HG02588 (cell line): ENCODE measurements at regions not wholly inside any gene's neighbourhood (a gene's known extent, or its start where the extent isn't known, plus 50 kb on each side); places are given as distances from the start of the nearest gene placed in this dataset.
A peak's percentile ranks its signal among the peaks of the same experiment; 100 is the strongest.

Experiments
- ATAC-seq: cut with Tn5 transposase; IDR thresholded peaks from one replicate; pipeline ENCODE4 v1.9.1; 2021; ENCODE audit warnings: mild to moderate bottlenecking, moderate library complexity; ENCODE audit not compliant: unreplicated experiment

DNA sequence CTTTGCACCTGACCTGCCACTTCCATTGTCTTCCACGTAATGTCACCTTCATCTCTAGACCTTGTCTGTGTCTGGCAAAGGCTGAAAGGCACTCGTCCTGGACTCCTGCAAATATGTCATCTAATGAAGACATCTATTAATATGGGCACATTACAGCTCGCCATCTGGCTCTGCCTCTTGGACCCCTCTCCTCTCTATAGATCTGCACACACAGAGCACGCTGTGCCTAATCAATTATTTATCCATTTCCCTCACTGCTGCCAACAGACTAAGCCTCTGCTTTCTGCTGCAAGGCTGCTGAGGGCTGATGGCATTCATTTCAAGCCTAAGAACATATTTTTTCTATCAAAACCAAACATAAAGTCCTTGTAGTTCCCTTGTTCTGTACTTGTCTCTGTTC, 573.0 kb downstream of the TUSC7 start:
- no peak for ATAC-seq

DNA sequence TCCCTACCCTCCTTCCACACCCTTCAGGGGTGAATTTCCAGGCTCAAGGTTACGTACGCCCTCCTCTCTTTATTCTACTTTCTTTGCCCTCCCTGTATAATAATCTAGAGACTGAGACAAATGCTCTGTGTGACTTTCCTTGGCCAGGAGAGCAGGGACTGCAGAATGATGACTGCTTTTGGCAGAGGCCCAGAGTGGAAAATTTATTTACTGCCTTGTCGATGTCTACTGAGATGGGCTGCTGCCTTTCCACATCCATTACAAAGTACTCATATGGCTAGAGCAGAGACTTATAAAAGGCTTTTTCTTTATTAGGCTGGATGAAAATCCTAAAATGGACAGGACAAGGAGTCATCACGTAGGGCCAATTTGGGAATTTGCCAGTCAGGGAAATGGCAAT, 576.2 kb downstream of the TUSC7 start:
- ATAC-seq: no peak

- no peak for ATAC-seq
Measured at GRCh38 chr3:117286488-117286887, 576.9 kb downstream of the TUSC7 start.

GRCh38 chr3:117287602-117288001, 578.0 kb downstream of the TUSC7 start:
- no peak for ATAC-seq

DNA sequence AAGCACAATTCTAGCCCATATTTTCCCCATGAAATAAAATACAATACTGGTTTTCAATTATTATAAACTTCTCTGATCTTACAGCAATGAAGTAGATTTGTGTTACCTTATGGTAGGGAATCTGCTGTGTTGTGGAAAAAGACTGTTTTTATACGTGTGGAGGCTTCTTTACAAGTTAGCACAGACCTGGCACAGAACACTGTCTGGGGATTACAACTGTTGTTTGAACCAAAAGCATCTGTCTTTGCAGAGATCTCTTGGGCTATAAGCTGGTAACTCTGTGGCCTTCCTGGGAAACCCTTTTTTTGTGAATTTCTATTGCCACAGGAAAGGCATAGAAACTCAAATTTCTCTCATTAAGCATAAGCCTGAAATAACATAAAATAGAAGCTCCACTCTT, 581.9 kb downstream of the TUSC7 start:
- no peak for ATAC-seq

DNA sequence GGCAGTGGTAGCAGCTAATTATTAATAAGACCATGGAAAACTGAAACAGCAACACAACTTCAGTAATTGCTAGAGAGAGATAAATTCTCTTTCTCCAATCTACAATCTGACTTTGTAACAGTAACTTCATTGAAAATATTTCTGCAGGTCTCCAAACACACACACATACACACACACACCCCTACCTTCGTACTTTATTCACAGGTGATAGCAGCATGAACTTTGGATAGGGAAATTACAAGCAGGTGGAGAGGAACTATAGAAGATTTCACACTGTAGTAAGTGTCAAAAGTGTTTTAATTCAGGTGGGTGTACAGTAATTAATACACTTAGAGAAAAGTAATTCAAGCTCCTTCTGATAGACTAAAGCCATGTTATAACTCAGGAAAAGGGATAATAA, 587.5 kb downstream of the TUSC7 start:
- ATAC-seq: no peak

- no peak for ATAC-seq
Measured at GRCh38 chr3:117297541-117297940, 588.0 kb downstream of the TUSC7 start.

- no peak for ATAC-seq
Measured at GRCh38 chr3:117298273-117298672, 588.7 kb downstream of the TUSC7 start.

- ATAC-seq: no peak
Measured at GRCh38 chr3:117302428-117302827, 592.8 kb downstream of the TUSC7 start.

GRCh38 chr3:117303443-117303842, 593.9 kb downstream of the TUSC7 start:
- no peak for ATAC-seq

- ATAC-seq: no peak
Measured at GRCh38 chr3:117304681-117305080, 595.1 kb downstream of the TUSC7 start.

- ATAC-seq: no peak
Measured at GRCh38 chr3:117305681-117306080, 596.1 kb downstream of the TUSC7 start.

- no peak for ATAC-seq
Measured at GRCh38 chr3:117306299-117306698, 596.7 kb downstream of the TUSC7 start.

DNA sequence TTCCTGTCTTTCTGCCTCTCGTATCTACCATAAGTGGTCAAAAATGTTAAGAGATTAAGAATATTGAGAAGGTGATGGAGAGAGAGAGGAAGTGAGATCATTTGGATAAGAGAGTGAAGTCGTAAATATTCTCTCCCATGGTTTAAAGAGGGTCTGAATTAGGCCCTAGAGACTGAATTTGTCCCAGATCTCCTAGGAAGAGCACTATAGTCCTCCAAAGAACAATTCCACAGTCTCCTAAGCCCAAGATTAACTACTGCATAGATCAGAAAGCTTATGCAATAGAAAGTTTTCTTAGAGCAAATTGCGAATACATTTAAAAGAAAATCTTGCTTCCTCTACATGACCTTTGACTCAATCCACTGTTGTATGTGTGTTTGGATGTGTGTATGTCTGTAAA, 598.8 kb downstream of the TUSC7 start:
- no peak for ATAC-seq

GRCh38 chr3:117308756-117309155, 599.2 kb downstream of the TUSC7 start:
- no peak for ATAC-seq

- ATAC-seq: no peak
Measured at GRCh38 chr3:117310536-117310935, 601.0 kb downstream of the TUSC7 start.

GRCh38 chr3:117314441-117315150, 605.0 kb downstream of the TUSC7 start:
- ATAC-seq: no peak

DNA sequence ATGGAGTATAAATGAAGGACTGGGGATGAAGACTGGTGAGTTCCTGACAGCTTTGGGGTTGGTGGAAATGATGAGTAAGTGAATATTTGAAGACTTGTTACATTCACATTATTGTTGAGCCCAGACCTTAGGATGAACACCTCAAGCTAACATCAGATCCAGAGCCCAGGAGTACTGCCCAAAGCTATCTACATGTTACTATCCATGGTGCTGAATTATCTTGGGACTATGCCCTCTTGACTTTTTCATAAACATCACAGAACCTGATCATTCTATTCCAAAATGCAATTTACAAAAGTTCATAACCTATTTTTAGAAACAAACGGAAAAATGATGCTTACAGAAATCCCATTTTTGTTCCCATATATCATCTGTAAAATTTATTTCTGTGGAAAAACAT, 613.3 kb downstream of the TUSC7 start:
- ATAC-seq: no peak

GRCh38 chr3:117346901-117347300, 637.3 kb downstream of the TUSC7 start:
- no peak for ATAC-seq

- ATAC-seq: no peak
Measured at GRCh38 chr3:117348884-117349283, 639.3 kb downstream of the TUSC7 start.

DNA sequence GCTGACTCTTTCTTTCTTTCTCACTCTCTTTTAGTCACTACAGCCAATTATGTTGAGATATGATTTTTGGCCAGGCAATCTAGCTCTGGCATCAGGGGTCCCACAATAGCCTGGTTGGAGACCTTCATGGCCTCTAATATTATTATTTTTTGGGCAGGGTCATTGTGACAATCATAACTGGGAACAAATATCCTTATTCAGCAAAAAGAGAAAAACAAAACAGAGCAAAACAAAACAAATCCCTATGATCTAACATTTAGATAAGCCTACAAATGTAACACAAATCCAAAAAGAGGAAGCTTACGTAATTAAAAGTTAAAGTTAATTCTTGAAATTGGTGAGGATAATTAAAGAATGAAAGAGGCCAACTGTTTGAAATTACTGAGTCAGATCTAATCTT, 640.0 kb downstream of the TUSC7 start:
- no peak for ATAC-seq

GRCh38 chr3:117350371-117350770, 640.8 kb downstream of the TUSC7 start:
- ATAC-seq: no peak

DNA sequence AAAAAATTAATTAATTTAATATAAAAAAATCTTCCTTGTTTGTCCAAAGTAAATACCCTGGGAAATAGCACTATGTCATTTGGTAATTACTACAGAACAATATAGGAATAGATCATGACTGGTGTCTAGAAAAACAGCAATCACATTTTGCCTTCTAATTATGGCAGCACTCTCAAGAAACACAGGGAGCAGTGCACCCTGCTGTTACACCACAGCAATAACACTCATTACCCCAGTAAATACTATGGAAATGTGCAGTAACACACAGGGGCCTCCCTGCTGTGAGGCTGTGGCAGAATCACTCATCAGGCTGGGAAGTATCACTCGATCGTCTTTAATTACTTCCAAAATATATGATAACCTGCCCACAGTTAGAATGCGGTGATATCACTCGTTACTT, 646.0 kb downstream of the TUSC7 start:
- peak; percentile 51 for ATAC-seq
